Ascending aorta (tissue), 2 donors: ENCODE measurements at regions not wholly inside any gene's neighbourhood (a gene's known extent, or its start where the extent isn't known, plus 50 kb on each side); places are given as distances from the start of the nearest gene placed in this dataset.

Experiments used
- DNase-seq, 2 donors: peaks; one replicate each; pipeline ENCODE4 v3.0.0-alpha.2; 2019; ENCODE audit warnings: low spot score in 2 of 2
- H3K27ac ChIP-seq, 2 donors: fragments of 200-600 bp; sonication (generic); one replicate each; pipeline ENCODE4 v1.5.1; 2016 to 2017; ENCODE audit warnings: mild to moderate bottlenecking in 1 of 2
- H3K27me3 ChIP-seq: fragments of 200-600 bp; sonication (generic); one replicate; pipeline ENCODE4 v1.5.1; 2017
- H3K36me3 ChIP-seq, 2 donors: fragments of 200-600 bp; sonication (generic); one replicate each; pipeline ENCODE4 v1.5.1; 2016
- H3K4me1 ChIP-seq, 2 donors: fragments of 200-600 bp; sonication (generic); one replicate each; pipeline ENCODE4 v1.5.1; 2016 to 2017; ENCODE audit warnings: mild to moderate bottlenecking in 1 of 2
- H3K4me3 ChIP-seq, 2 donors: fragments of 200-600 bp; sonication (generic); one replicate each; pipeline ENCODE4 v1.5.1; 2016 to 2017; ENCODE audit warnings: mild to moderate bottlenecking in 1 of 2
- H3K9me3 ChIP-seq, 2 donors: fragments of 200-600 bp; sonication (generic); one replicate each; pipeline ENCODE4 v1.5.1; 2016
- CTCF ChIP-seq, 3 experiments: fragments of 200-600 bp in 2 of 3; fragments of 450-650 bp in 1 of 3; sonication (generic) in 2 of 3; IDR thresholded peaks; one replicate each; pipeline ENCODE4 v1.5.1; 2016 to 2019; ENCODE audit warnings: antibody characterized with exemption in 3 of 3, mild to moderate bottlenecking in 1 of 3, moderate library complexity in 1 of 3
- intact Hi-C: fragments of 100-400 bp; cut with DNase I; formaldehyde crosslinking; loops from one replicate; pipeline ENCODE4 v1.15.1; 2023

- no peaks in the 10 kb centered on the region for H3K36me3 ChIP-seq
- no peaks in the 10 kb centered on the region for H3K27me3 ChIP-seq
- no peak for DNase-seq
- H3K27ac ChIP-seq, result no peak overlapping the region
- intact Hi-C loops, result no loop called here
- no peaks in the 10 kb centered on the region for H3K4me1 ChIP-seq
- no peaks in the 10 kb centered on the region for H3K9me3 ChIP-seq
- no peak overlapping the region for H3K4me3 ChIP-seq
- TF ChIP-seq CTCF (IDR thresholded peaks at IDR 0.05), result no peak
These were observed 367.9 kb downstream of the LIG4 start for GRCh38 chr13:107847406-107847805.

- DNase-seq, result no peak
- H3K9me3 ChIP-seq, result no peaks in the 10 kb centered on the region
- intact Hi-C loops, result no loop called here
- no peak overlapping the region for H3K4me3 ChIP-seq
- no peaks in the 10 kb centered on the region for H3K4me1 ChIP-seq
- no peak overlapping the region for H3K27ac ChIP-seq
- no peaks in the 10 kb centered on the region for H3K36me3 ChIP-seq
- no peaks in the 10 kb centered on the region for H3K27me3 ChIP-seq
- TF ChIP-seq CTCF (IDR thresholded peaks at IDR 0.05), result no peak
These were observed 368.7 kb downstream of the LIG4 start for GRCh38 chr13:107846642-107847041.

- no peak overlapping the region for H3K27ac ChIP-seq
- no peaks in the 10 kb centered on the region for H3K4me1 ChIP-seq
- no peaks in the 10 kb centered on the region for H3K27me3 ChIP-seq
- H3K4me3 ChIP-seq, result no peak overlapping the region
- TF ChIP-seq CTCF (IDR thresholded peaks at IDR 0.05), result no peak
- intact Hi-C loops, result no loop called here
- DNase-seq, result no peak
- no peaks in the 10 kb centered on the region for H3K36me3 ChIP-seq
- no peaks in the 10 kb centered on the region for H3K9me3 ChIP-seq
These were observed 369.4 kb downstream of the LIG4 start for GRCh38 chr13:107845911-107846310.

- intact Hi-C loops, result no loop called here
- Histone ChIP-seq H3K4me3 (no peak overlapping the region), H3K4me1 (no peaks in the 10 kb centered on the region), H3K9me3 (no peaks in the 10 kb centered on the region), H3K27ac (no peak overlapping the region), H3K27me3 (no peaks in the 10 kb centered on the region), H3K36me3 (no peaks in the 10 kb centered on the region)
- no peak for TF ChIP-seq CTCF (IDR thresholded peaks at IDR 0.05)
- DNase-seq, result no peak
These were observed 371.7 kb downstream of the LIG4 start for GRCh38 chr13:107843681-107844080.

GRCh38 chr13:107843281-107843680, 372.1 kb downstream of the LIG4 start:
- Histone ChIP-seq H3K27me3 (no peaks in the 10 kb centered on the region), H3K9me3 (no peaks in the 10 kb centered on the region), H3K27ac (no peak overlapping the region), H3K36me3 (no peaks in the 10 kb centered on the region), H3K4me3 (no peak overlapping the region), H3K4me1 (no peaks in the 10 kb centered on the region)
- intact Hi-C loops, result no loop called here
- no peak for DNase-seq
- TF ChIP-seq CTCF (IDR thresholded peaks at IDR 0.05), result no peak

GRCh38 chr13:107842562-107843180, 372.7 kb downstream of the LIG4 start:
- intact Hi-C loops, result no loop called here
- H3K9me3 ChIP-seq, result no peaks in the 10 kb centered on the region

More at GRCh38 chr13:107842562-107843180, 372.7 kb downstream of the LIG4 start:
- Histone ChIP-seq H3K27me3 (no peaks in the 10 kb centered on the region), H3K27ac (no peak overlapping the region), H3K36me3 (no peaks in the 10 kb centered on the region), H3K4me1 (no peaks in the 10 kb centered on the region), H3K4me3 (no peak overlapping the region)
- TF ChIP-seq CTCF (IDR thresholded peaks at IDR 0.05), result no peak
- DNase-seq, result no peak
